ENCODE measurements at regions not wholly inside any gene's neighbourhood (a gene's known extent, or its start where the extent isn't known, plus 50 kb on each side); places are given as distances from the start of the nearest gene placed in this dataset.

GRCh38 chr16:18059577-18059976, 277.0 kb downstream of the NPIPA8 start:
- Mint-ChIP-seq H3K4me1 (no peaks in the 10 kb centered on the region), H3K27ac (no peak overlapping the region), H3K27me3 (peaks cover 11 to 35% of the 10 kb centered on the region in 2 donors), H3K36me3 (no peaks in the 10 kb centered on the region), H3K4me3 (no peak overlapping the region), H3K9me3 (peaks cover 0 to 4% (median 0%) of the 10 kb centered on the region in 5 donors)
- ChIA-PET CTCF (no interaction called here), POLR2A (no interaction called here)
- H3K4me1 ChIP-seq (ENCODE audit: insufficient read depth, low read length) = no peaks in the 10 kb centered on the region
- H3K4me3 ChIP-seq (ENCODE audit: low read length) = no peak overlapping the region
- no peaks in the 10 kb centered on the region for H3K36me3 ChIP-seq (ENCODE audit: insufficient read depth, low read length)
- no peaks in the 10 kb centered on the region for H3K9me3 ChIP-seq (ENCODE audit: low read length)
- no peak overlapping the region for H3K27ac ChIP-seq (ENCODE audit: low read depth, low read length)
- no peak for DNase-seq
- no peaks in the 10 kb centered on the region for H3K27me3 ChIP-seq (ENCODE audit: insufficient read depth, low read length, poor library complexity, severe bottlenecking)

- DNase-seq = no peak
- peaks cover 0 to 4% (median 0%) of the 10 kb centered on the region in 5 donors for H3K9me3 Mint-ChIP-seq
- no peak overlapping the region for H3K27ac ChIP-seq (ENCODE audit: low read depth, low read length)
- no peaks in the 10 kb centered on the region for H3K4me1 ChIP-seq (ENCODE audit: insufficient read depth, low read length)
- no peaks in the 10 kb centered on the region for H3K9me3 ChIP-seq (ENCODE audit: low read length)
- H3K36me3 Mint-ChIP-seq = no peaks in the 10 kb centered on the region
- H3K27ac Mint-ChIP-seq = no peak overlapping the region
- no peaks in the 10 kb centered on the region for H3K27me3 ChIP-seq (ENCODE audit: insufficient read depth, low read length, poor library complexity, severe bottlenecking)
- no peak overlapping the region for H3K4me3 ChIP-seq (ENCODE audit: low read length)
- H3K4me3 Mint-ChIP-seq = no peak overlapping the region
- H3K27me3 Mint-ChIP-seq = peaks cover 11 to 35% of the 10 kb centered on the region in 2 donors
- POLR2A ChIA-PET = no interaction called here
- H3K4me1 Mint-ChIP-seq = no peaks in the 10 kb centered on the region
- no peaks in the 10 kb centered on the region for H3K36me3 ChIP-seq (ENCODE audit: insufficient read depth, low read length)
- CTCF ChIA-PET = no interaction called here
Observed at GRCh38 chr16:18059089-18059488, 277.4 kb downstream of the NPIPA8 start.

- Histone ChIP-seq H3K9me3 (ENCODE audit: low read length) (no peaks in the 10 kb centered on the region), H3K27ac (ENCODE audit: low read depth, low read length) (no peak overlapping the region), H3K4me3 (ENCODE audit: low read length) (no peak overlapping the region), H3K4me1 (ENCODE audit: insufficient read depth, low read length) (no peaks in the 10 kb centered on the region), H3K27me3 (ENCODE audit: insufficient read depth, low read length, poor library complexity, severe bottlenecking) (no peaks in the 10 kb centered on the region), H3K36me3 (ENCODE audit: insufficient read depth, low read length) (no peaks in the 10 kb centered on the region)
- ChIA-PET CTCF (no interaction called here), POLR2A (no interaction called here)
- no peak for DNase-seq
- Mint-ChIP-seq H3K4me1 (no peaks in the 10 kb centered on the region), H3K27ac (no peak overlapping the region), H3K9me3 (peaks cover 0 to 4% (median 0%) of the 10 kb centered on the region in 5 donors), H3K27me3 (peaks cover 5 to 16% of the 10 kb centered on the region in 2 donors), H3K36me3 (no peaks in the 10 kb centered on the region), H3K4me3 (no peak overlapping the region)
Observed at GRCh38 chr16:18055411-18055916, 281.1 kb downstream of the NPIPA8 start.

GRCh38 chr16:18050777-18051176, 285.8 kb downstream of the NPIPA8 start:
- H3K4me1 ChIP-seq (ENCODE audit: insufficient read depth, low read length) = no peaks in the 10 kb centered on the region
- no peaks in the 10 kb centered on the region for H3K36me3 ChIP-seq (ENCODE audit: insufficient read depth, low read length)
- no peaks in the 10 kb centered on the region for H3K27me3 ChIP-seq (ENCODE audit: insufficient read depth, low read length, poor library complexity, severe bottlenecking)
- Mint-ChIP-seq H3K9me3 (no peaks in the 10 kb centered on the region), H3K4me3 (no peak overlapping the region), H3K36me3 (no peaks in the 10 kb centered on the region), H3K27ac (no peak overlapping the region), H3K4me1 (no peaks in the 10 kb centered on the region), H3K27me3 (peaks cover 1 to 3% of the 10 kb centered on the region in 2 donors)
- CTCF ChIA-PET = no interaction called here
- no peaks in the 10 kb centered on the region for H3K9me3 ChIP-seq (ENCODE audit: low read length)
- H3K4me3 ChIP-seq (ENCODE audit: low read length) = no peak overlapping the region
- no peak for DNase-seq
- POLR2A ChIA-PET = no interaction called here
- H3K27ac ChIP-seq (ENCODE audit: low read depth, low read length) = no peak overlapping the region

GRCh38 chr16:18050234-18050633, 286.3 kb downstream of the NPIPA8 start:
- H3K36me3 Mint-ChIP-seq = no peaks in the 10 kb centered on the region

GRCh38 chr16:18049547-18050133, 286.9 kb downstream of the NPIPA8 start:
- Histone ChIP-seq H3K36me3 (ENCODE audit: insufficient read depth, low read length) (no peaks in the 10 kb centered on the region), H3K4me3 (ENCODE audit: low read length) (no peak overlapping the region), H3K27ac (ENCODE audit: low read depth, low read length) (no peak overlapping the region), H3K4me1 (ENCODE audit: insufficient read depth, low read length) (no peaks in the 10 kb centered on the region), H3K9me3 (ENCODE audit: low read length) (no peaks in the 10 kb centered on the region), H3K27me3 (ENCODE audit: insufficient read depth, low read length, poor library complexity, severe bottlenecking) (no peaks in the 10 kb centered on the region)
- H3K4me3 Mint-ChIP-seq = no peak overlapping the region
- H3K27me3 Mint-ChIP-seq = peaks cover 1 to 6% of the 10 kb centered on the region in 2 donors
- CTCF ChIA-PET = no interaction called here
- no peaks in the 10 kb centered on the region for H3K36me3 Mint-ChIP-seq
- no peaks in the 10 kb centered on the region for H3K4me1 Mint-ChIP-seq
- H3K27ac Mint-ChIP-seq = no peak overlapping the region
- no peak for DNase-seq
- POLR2A ChIA-PET = no interaction called here
- no peaks in the 10 kb centered on the region for H3K9me3 Mint-ChIP-seq

More at GRCh38 chr16:18050234-18050633, 286.3 kb downstream of the NPIPA8 start:
- POLR2A ChIA-PET = no interaction called here
- CTCF ChIA-PET = no interaction called here
- H3K9me3 Mint-ChIP-seq = no peaks in the 10 kb centered on the region
- no peaks in the 10 kb centered on the region for H3K4me1 Mint-ChIP-seq
- peaks cover 1 to 3% of the 10 kb centered on the region in 2 donors for H3K27me3 Mint-ChIP-seq
- H3K9me3 ChIP-seq (ENCODE audit: low read length) = no peaks in the 10 kb centered on the region
- H3K36me3 ChIP-seq (ENCODE audit: insufficient read depth, low read length) = no peaks in the 10 kb centered on the region
- no peak overlapping the region for H3K27ac ChIP-seq (ENCODE audit: low read depth, low read length)
- H3K4me1 ChIP-seq (ENCODE audit: insufficient read depth, low read length) = no peaks in the 10 kb centered on the region
- H3K4me3 ChIP-seq (ENCODE audit: low read length) = no peak overlapping the region
- no peaks in the 10 kb centered on the region for H3K27me3 ChIP-seq (ENCODE audit: insufficient read depth, low read length, poor library complexity, severe bottlenecking)
- no peak overlapping the region for H3K4me3 Mint-ChIP-seq
- H3K27ac Mint-ChIP-seq = no peak overlapping the region
- no peak for DNase-seq

- H3K9me3 Mint-ChIP-seq = no peaks in the 10 kb centered on the region
- CTCF ChIA-PET = no interaction called here
- H3K27me3 Mint-ChIP-seq = peaks cover 1 to 12% of the 10 kb centered on the region in 2 donors
- H3K4me1 ChIP-seq (ENCODE audit: insufficient read depth, low read length) = no peaks in the 10 kb centered on the region
- no peaks in the 10 kb centered on the region for H3K36me3 ChIP-seq (ENCODE audit: insufficient read depth, low read length)
- H3K36me3 Mint-ChIP-seq = no peaks in the 10 kb centered on the region
- H3K4me3 Mint-ChIP-seq = no peak overlapping the region
- H3K4me3 ChIP-seq (ENCODE audit: low read length) = no peak overlapping the region
- H3K27me3 ChIP-seq (ENCODE audit: insufficient read depth, low read length, poor library complexity, severe bottlenecking) = no peaks in the 10 kb centered on the region
- H3K4me1 Mint-ChIP-seq = no peaks in the 10 kb centered on the region
- H3K27ac Mint-ChIP-seq = no peak overlapping the region
- no peak overlapping the region for H3K27ac ChIP-seq (ENCODE audit: low read depth, low read length)
- DNase-seq = no peak
- H3K9me3 ChIP-seq (ENCODE audit: low read length) = no peaks in the 10 kb centered on the region
- POLR2A ChIA-PET = no interaction called here
Observed at GRCh38 chr16:18048853-18049546, 287.5 kb downstream of the NPIPA8 start.

DNA sequence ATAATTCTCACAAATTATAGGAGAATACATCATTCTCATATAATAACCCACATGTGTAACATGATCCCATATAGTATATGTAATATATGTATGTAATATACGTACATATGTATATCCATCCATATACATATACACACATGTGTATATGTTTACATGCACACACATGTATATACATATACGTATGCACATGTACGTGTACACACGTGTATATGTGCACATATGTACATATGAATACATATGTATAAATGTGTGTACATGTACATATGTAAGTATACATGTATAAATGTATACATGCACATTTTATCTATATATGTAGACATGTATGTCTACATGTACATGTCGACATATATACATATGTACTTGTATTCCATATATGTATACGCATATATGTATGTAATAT, 288.8 kb downstream of the NPIPA8 start:
- CTCF ChIA-PET = no interaction called here
- Histone ChIP-seq H3K36me3 (ENCODE audit: insufficient read depth, low read length) (no peaks in the 10 kb centered on the region), H3K4me3 (ENCODE audit: low read length) (no peak overlapping the region), H3K4me1 (ENCODE audit: insufficient read depth, low read length) (no peaks in the 10 kb centered on the region), H3K27ac (ENCODE audit: low read depth, low read length) (no peak overlapping the region), H3K27me3 (ENCODE audit: insufficient read depth, low read length, poor library complexity, severe bottlenecking) (no peaks in the 10 kb centered on the region), H3K9me3 (ENCODE audit: low read length) (no peaks in the 10 kb centered on the region)
- DNase-seq = no peak
- H3K4me1 Mint-ChIP-seq = no peaks in the 10 kb centered on the region
- no peak overlapping the region for H3K27ac Mint-ChIP-seq
- H3K4me3 Mint-ChIP-seq = no peak overlapping the region
- POLR2A ChIA-PET = no interaction called here
- peaks cover 1 to 18% of the 10 kb centered on the region in 2 donors for H3K27me3 Mint-ChIP-seq
- H3K9me3 Mint-ChIP-seq = no peaks in the 10 kb centered on the region
- H3K36me3 Mint-ChIP-seq = no peaks in the 10 kb centered on the region
